GM19043 (cell line): ENCODE measurements at regions not wholly inside any gene's neighbourhood (a gene's known extent, or its start where the extent isn't known, plus 50 kb on each side); places are given as distances from the start of the nearest gene placed in this dataset.
"Not testable (repeated sequence)": the region's sequence is repeated elsewhere in the genome, so short reads cannot be mapped to it uniquely, and the experiment has no call there.

Experiments
- ATAC-seq: cut with Tn5 transposase; IDR thresholded peaks from one replicate; pipeline ENCODE4 v1.9.1; 2021; ENCODE audit warnings: low read depth; ENCODE audit not compliant: unreplicated experiment

DNA sequence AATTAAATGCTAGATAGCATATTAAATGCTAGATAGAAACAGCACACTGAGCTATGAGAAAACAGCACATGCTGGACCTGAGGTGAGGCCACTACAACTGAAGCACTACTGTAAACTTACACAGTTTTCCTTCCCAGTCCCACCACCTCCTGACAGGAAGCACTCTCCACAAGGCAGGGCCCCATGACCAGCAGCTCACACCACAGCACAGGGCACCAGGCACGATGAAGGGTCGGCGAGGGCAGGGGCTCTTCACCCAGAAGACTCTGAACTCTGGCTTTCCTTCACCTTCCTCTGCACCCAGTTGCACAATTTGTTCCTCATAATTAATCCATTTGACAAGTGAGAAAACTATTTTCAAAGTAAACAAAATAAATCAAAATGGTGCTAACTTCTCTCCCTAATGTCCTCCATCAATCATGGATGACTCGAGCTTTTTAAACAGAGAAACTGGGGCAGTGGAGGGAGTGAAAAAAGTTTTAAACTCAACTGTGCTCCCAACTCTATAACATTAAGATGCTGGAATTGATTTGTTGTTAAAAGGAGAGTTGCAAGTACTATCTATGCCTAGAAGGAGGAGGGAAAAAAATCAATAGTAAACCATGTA is 568.7 kb downstream of the UQCRFS1 start:
- ATAC-seq, result no peak

DNA sequence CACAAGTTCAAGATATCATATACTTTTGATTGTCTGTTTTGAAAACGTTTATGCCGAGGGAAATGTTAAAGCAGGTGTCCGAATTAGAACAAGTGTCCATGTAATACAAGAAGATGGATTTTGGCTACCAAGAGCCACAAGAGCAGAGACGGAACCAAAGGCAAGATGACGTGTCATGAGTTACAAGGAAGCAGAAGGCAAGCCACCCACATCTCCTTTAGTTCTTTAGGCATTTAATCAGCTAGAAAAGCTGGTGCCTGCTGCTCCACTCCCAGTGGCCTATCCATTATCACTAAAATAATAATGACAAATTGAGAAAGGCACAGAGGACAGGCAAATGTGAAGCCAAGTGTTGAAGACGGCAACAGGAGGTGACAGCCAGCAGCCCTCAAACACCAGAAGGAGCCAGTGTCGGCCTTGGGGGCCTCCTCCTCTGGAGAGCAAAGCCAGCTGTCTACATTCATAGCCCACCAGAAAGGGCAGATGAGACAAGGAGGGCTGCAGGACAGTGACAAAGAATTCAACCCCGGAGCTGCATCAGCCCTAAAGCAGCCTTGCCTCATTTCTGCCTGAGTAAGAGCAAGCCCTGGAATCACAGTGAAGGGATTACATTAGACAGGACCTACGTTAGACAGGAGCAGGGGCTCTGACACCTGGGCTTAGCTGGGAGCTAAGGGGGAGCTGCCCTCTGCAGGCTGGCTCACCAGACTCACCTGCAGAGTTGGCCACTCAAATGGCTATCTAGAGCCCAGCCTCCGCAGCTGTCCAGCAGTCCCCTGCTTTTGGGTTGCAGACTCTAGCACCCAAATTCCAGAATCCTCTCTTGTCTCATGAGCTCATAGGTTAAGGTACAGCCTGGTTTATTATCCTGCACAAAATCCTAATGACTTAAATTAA is 569.9 kb downstream of the UQCRFS1 start:
- no peak for ATAC-seq

DNA sequence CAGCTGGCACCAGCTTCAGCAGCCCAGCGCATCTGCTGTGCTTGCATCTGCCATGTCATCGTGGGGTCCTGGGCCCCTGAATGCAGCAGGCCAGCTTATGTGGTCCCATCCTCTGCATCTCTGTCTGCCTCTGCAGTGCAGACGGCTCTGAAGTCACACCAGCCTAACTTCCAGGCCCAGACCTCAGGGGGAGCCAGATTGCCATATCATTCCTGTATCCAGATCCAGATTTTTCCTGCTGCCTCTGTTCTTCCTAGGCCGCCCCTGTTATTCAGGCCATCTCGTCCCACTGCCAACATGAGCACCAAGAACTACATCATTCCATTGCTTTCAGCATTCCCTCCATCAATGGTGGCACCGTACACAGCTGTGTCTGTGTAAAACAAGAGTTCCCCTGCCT is 571.6 kb downstream of the UQCRFS1 start:
- no peak for ATAC-seq

DNA sequence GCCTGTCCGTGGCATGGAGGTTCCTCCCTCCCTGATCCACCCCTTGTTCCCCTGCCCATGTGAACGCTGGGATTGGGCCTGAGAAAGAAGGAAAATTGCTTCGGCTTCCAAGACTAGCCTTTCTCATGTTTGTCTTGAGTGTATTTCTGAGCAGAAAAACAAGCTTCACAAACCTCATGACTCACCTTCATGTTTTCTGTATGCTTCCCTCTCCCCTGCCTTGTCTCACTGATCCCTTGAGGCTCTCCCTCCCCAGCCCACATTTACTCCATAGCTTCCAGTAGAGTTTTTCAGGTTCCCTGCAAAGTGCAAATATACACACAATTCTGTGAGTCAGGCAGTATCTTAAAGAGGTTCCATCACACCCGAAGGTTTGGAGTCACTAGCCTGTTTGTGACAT is 572.4 kb downstream of the UQCRFS1 start:
- ATAC-seq, result no peak

DNA sequence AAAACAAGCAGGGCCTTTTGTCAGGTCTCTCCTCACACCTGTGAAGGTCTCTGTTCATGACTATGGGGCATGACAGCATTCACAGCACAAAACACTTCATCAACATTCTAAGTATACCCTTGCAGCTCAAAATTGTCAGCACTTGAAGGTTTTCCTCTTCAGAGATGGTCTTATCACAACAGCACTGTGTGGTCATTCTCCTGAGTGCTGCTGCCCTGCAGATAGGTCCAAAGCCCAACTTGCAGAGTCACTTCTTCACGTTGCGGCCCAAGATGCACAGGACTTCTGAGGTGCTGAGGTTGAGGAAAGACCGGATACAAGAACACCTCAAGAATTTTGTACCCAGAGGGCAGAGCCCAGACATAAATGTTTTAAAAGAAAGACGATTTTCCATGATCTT is 574.5 kb downstream of the UQCRFS1 start:
- no peak for ATAC-seq

DNA sequence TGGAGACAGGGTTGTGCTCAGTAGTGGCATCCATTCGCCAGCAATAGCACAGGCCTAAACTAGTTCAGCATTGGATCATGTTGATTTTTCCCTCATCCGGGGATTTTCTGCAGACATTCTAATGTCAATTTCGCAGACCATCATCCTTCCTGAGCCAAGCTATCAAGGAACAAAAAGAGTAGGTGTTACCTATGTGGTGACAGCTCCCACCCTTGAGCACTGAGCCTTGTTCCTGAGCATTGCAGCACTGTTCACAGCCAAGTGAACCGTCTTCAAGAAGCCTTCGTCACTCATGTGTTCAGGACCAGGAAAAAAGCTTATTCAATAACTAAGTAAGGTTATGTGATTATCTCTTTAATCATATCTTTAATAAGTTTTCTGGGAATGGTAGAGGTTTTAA is 576.2 kb downstream of the UQCRFS1 start:
- no peak for ATAC-seq

DNA sequence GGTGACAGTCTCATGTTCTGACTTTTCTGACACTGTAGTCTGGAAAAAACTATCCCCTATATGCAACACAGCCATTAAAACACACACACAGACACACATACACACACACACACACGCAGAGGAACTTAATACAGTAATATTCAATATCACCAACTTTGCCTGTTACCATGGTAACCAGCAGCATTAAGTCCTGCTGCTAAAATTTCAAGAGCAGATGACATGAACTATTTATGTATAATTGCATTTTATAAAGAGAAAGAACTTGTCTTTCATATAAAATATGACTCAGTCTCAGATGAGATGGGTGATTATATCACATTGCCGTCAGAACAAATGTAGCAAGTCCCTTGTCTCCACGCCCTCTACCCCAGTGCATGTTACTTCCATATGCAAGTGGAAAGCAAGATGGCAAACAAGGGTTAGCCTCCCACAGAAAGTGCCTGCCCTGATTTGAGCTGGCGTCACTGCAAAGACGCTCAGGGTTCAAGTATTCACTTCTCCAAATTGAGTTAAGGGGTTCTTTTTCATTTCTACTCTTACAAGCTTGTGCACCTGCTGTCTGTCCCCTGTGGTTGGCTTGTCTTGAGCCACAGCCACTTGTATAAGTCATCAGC is 576.8 kb downstream of the UQCRFS1 start:
- ATAC-seq, result no peak

DNA sequence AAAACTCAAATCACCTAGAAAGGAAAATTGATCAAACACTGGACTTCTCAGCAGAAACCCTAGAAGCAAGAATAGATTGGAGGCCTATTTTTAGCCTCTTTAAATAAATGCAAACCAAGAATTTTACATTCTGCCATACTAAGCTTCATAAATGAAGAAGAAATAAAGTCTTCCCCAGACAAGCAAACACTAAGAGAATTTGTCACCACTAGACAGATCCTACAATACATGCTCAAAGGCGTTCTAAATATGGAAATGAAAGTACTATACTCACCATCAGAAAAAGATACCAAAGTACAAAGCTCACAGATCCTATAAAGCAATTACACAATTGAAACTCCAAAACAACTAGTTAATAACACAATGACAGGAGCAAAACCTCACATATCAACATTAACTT is 578.1 kb downstream of the UQCRFS1 start:
- no peak for ATAC-seq

DNA sequence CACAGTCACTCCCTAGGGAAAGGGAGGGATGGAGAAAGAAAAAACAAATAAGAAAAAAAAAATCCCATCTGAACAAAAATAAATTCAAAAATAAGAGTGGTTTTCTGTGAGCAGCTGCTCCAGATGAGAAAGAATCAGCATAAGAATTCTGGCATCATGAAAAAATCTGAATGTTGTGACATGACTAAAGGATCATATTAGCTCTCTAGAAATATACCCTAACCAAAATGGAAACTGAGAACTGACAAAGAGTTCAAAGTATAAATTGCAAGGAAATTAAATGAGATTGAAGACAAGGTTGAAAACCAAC is 579.0 kb downstream of the UQCRFS1 start:
- no peak for ATAC-seq

DNA sequence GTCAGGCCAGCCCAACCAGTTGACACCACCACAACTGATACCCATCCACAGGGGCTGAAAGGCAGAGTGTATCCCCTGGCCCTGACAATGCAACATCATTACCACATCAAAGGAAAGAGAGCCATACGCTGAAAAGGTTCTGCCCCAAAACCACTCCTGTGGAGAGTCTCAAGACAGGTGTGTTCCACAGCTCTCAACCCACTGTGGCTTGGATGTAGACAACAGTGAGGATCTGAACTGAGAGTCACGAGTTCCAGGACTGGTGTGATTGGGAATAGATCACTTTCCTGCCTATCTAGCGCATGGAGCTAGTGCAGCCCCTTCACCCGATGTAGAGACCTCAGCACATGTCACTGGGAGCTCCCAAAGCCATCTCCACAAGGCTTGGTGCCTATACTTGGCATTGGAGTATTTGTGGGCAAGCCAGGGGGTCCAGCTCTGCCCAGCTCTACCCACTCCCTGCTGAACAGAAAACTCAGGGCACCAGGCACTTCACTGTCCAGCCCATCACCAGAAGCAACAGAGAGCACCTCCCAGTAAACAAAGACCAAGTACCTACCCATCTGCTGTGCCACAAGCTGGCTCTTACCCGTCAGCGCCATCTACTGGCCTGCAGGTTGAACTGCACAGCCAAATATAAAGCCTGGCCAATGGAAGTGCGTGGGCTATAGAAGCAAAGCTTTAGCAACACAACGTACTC is 579.5 kb downstream of the UQCRFS1 start:
- peak; percentile 53 for ATAC-seq

DNA sequence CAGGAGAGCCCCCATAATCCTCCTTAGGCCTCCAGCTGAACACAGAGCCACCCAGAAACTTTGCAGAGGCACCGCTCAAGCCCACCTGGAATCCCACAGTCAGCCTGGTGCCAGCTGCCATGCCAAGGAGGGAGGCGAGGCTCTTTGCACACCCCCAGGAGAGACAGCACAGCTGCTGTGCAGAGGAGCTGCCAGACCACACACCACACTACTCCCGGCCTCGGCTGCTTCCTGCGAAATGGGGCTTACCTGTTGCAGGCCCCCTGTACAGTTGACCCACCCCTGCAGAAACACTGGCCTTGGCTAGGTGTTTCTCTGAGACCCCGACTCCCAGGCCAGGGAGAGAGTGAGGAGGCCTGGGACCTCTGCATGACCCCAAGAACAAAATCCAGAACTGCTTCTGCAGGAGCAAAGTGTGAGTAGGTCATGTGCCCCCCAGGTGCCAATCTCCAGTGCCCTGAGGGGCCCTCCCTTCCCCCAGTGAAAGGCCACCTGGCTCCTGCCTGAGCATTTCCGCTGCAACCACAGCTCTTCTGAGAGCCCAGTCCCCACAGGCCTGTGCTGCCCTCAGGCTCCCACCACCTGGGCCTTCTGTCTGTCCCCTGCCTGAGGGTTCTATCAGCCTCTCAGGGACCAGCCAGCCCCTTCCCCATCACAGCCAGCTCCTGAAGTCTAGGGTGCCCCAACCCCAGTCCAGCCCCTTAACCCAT is 580.4 kb downstream of the UQCRFS1 start:
- ATAC-seq, result no peak

DNA sequence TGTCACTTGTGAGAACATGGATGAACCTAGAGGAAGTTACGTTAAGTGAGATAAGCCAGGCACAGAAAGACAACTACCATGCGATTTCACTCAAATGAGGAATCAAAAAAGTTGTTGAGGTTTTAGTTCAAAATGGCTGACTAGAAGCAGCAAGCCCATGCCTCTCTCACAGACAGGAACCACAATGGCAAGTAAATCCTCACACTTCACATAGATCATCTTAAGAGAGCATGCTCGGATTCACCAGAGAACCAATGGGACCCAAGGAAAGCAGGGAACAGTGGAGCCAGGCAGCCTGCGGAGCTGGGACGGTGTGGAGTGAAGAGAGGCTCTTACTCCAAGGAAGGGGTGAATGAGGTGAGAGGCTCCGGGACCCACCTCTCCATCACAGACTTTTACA is 581.0 kb downstream of the UQCRFS1 start:
- ATAC-seq, result no peak

DNA sequence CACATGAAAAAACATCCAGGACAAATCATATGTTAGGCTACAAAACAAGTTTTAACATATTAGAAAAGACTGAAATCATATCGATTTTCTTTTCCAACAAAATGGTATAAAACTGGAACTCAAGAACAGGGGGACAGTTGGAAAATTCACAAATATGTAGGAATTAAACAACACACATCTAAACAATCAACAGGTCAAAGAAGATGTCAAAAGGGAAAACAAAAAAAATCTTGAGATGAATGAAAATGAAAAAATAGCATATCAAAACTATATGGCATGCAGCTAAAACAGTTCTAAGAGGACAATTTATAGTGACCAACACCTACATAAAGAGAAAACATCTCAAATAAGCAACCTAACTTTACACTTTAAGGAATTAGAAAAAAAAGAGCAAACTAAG is 585.3 kb downstream of the UQCRFS1 start:
- ATAC-seq, result no peak

DNA sequence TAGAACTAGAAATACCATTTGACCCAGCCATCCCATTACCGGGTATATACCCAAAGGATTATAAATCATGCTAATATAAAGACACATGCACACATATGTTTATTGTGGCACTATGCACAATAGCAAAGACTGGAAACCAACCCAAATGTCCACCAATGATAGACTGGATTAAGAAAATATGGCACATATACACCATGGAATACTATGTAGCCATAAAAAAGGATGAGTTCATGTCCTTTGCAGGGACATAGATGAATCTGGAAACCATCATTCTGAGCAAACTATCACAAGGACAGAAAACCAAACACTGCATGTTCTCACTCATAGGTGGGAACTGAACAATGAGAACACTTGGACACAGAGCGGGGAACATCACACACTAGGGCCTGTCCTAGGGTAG is 586.5 kb downstream of the UQCRFS1 start:
- ATAC-seq, result not testable (repeated sequence)

DNA sequence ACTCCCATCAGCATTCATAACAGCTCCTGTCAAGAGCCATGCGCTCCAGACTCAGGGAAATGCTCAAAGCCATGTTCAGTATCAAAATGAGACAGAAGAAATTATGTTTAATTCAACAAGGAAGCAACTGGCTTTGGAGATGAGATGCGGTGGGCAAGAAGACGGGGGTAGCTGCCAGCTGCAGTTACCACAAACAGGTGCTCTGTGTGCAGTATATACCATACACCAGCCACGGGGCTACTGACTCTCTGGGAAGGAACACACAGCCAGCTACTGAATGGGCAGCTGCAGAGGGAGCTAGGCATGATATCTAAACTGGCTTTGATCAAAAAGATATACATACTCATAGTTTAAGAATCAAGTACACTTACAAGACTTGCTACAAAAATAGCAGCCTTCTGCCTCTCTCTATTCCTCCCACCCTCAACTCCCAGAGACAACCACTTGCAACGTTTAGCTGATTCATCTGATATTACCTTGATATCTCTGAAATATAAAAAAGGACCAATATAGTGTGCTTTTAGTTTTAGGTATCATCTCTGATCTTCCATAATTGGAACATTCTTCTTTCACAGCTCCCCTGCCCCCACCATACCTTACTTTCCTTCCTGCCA is 593.0 kb downstream of the UQCRFS1 start:
- no peak for ATAC-seq

DNA sequence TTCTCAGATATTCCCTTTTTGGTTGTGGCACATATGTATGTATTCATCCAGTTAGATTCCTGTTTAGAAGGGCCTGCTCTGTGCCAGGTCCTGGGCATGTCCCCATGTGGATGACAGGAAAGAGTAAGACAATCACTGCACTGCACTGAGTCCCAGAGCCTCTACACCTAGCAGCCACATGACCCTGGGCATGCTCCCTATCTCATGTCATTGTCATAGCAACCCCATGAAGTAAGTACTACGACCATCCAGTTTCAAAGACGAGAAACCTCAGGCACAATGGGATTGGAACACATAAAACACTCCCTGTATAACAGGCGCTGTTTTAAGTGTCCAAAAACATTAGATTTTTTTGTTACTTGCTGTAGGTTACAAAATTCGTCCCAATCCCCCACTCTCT is 594.4 kb downstream of the UQCRFS1 start:
- ATAC-seq, result no peak

DNA sequence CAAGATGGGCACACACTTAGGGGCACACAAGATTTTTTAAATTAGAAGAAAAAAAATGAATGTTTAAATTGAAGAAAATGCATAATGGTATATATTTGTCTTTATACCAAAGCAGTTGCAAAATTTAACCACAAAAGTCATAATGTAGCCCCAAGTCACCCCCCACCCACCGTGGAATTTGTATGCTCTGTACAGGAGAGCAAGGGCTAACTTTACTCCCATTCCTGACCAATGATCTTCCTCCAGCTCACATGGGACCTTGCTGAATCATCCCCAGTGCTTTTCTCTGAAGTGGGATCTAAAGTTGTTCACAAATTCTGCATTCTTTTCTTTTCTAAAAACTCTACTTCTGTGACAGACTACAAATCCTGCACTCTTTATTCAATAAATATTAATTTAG is 597.0 kb downstream of the UQCRFS1 start:
- no peak for ATAC-seq

DNA sequence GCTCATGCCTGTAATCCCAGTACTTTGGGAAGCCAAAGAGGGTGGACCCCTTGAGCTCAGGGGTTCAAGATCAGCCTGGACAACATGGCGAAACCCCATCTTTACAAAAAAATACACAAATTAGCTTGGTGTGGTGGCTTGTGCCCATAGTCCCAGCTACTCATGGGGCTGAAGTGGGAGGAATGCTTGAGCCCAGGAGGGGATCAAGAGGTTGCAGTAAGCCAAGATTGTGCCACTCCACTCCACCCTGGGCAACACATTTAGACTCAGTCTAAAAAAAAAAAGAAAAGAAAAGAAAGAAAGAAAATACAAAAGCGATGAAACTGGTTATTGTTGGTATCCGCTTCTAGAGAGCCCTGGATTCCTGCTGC is 597.4 kb downstream of the UQCRFS1 start:
- no peak for ATAC-seq

DNA sequence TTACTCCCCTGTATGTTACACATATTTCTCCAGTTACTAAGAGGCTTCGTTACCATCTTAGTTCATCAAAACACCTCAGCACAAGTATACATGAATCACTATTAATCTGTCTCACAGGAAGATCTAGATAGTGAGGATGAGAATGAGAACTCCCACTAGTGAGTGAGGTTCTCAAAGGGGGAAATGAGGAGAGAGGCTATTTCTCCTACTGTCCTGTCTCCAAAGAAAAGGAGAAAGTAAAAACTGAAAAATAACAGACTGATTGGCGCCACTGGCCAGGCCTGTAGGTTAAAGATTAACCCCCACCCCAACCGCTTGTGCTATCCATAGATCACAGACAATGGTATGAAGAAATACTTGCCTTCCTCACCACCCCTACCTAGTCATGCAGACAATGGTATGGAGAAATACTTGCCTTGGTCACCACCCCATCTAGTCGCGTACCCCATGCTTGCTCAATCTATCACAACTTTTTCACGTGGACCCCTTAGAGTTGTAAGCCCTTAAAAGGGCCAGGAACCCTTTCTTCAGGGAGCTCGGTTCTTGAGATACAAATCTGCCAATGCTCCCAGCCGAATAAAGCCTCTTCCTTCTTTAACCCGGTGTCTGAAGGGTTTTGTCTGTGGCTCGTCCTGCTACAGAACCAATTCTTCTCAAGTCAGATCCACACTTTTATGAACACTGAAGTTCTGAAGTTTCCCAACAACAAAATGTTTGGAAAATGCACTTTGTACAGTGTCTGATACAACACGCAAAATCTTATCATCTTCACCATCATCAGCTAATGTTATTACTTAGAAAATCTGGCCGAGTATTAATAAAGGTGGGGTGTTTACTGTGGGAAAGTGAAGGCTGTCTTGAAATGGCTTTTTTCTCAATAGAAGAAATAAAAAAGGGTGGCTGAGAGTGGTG is 598.1 kb downstream of the UQCRFS1 start:
- ATAC-seq, result no peak
